ENCODE measurements at regions not wholly inside any gene's neighbourhood (a gene's known extent, or its start where the extent isn't known, plus 50 kb on each side); places are given as distances from the start of the nearest gene placed in this dataset.

DNA sequence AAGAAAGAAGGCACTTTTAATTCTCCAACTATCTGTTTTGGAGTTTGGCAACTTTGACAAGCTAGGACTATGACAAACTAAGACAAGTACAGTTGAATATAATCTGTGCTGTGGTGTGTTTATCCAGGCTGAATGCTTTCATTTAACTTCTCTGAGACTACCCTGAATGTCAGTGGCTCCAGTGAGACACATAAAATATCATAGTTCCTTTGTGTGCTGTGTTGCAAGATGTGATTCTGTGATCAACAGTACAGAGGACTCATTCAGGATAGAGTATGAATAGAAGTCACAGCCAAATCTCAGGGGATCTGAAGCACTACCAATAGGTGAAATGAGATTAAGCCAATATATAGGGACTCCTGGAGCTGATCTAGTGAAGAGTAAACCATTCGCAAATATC is 876.9 kb upstream of the FBXO33 start:
- TF ChIP-seq GABPA (IDR thresholded peaks at IDR 0.05; ENCODE audit: low read depth, low read length) (no peak), GABPA (CRISPR knock-in tag; IDR thresholded peaks at IDR 0.05; ENCODE audit: low read depth) (no peak), ZNF335 (CRISPR knock-in tag; IDR thresholded peaks at IDR 0.05) (no peak), PITX1 (CRISPR knock-in tag; IDR thresholded peaks at IDR 0.05) (no peak), NCOA1 (CRISPR knock-in tag; IDR thresholded peaks at IDR 0.05) (no peak)

Data from HepG2 (cell line).